ENCODE measurements at regions not wholly inside any gene's neighbourhood (a gene's known extent, or its start where the extent isn't known, plus 50 kb on each side); places are given as distances from the start of the nearest gene placed in this dataset.

DNA sequence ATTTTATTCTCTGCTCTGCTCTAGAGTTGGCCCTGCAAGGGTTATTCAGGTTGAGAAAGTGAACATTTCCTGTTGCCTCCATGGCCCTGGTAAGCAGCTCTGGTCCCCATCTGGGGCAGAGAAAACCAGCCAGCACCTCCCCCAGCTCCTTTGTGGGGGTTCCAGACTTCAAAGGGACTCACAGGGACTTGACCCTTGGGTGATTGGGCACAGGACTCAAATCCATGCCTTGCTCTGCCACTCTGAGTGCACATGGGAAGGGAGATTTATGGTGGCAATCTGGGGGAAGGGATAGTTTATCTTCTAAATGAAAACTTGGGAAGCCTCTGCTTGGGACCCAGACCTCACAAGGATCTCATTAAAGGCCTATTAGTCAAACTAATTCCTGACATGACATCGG lies 212.8 kb downstream of the FOXD2 start:
- H3K36me3 ChIP-seq (ENCODE audit: control insufficient read depth, insufficient read depth, low read length), result no peaks in the 10 kb centered on the region
- H3K4me1 ChIP-seq (ENCODE audit: control insufficient read depth, insufficient read depth, low read length), result no peaks in the 10 kb centered on the region
- no peaks in the 10 kb centered on the region for H3K27me3 ChIP-seq (ENCODE audit: control insufficient read depth, insufficient read depth, low read length)
- no peaks in the 10 kb centered on the region for H3K9me3 ChIP-seq (ENCODE audit: control insufficient read depth, insufficient read depth, low read length)
- H3K27ac ChIP-seq (ENCODE audit: low read depth, low read length), result no peak overlapping the region
- H3K4me3 ChIP-seq (ENCODE audit: low read depth, low read length), result no peak overlapping the region
- H3K9ac ChIP-seq (ENCODE audit: low read depth, low read length), result no peak overlapping the region

DNA sequence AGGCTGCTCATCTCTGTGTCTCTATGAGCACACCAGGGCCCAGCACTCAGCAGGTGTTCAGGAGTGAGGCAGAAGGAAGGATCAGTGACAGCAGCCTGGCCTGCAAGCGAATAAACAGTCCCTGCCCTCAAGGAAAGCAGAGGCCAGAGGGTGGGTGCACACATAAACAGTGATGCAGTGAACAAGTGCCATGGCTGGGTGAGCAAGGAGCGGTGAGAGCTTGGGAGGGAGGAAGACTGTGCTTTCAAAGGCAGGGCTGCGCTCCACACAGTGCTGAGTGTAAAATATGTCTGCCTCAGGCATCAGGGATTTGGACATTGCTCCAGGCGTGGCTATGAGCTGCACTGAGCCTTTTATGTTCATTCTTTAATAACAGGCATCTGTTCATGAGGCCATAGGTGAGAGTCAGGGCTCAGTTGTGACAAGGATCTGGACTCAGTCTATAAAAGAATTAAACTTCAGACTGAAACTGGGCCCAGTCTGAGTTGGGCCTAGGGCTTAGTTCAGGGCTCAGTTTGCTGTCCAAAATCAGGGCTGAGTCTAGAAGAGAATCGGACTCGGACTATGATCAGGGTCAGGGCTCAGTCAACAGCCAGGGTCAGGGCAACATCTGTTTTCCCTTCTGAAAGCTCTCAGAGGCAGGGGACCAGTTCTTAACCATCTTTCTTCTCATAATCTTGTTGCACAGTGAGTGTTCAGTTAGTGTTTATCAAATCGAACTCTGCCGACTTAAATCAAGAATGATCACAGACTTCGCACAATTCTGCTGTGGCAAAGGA lies 213.7 kb downstream of the FOXD2 start:
- Histone ChIP-seq H3K27ac (ENCODE audit: low read depth, low read length) (no peak overlapping the region), H3K27me3 (ENCODE audit: control insufficient read depth, insufficient read depth, low read length) (no peaks in the 10 kb centered on the region), H3K36me3 (ENCODE audit: control insufficient read depth, insufficient read depth, low read length) (no peaks in the 10 kb centered on the region), H3K4me3 (ENCODE audit: low read depth, low read length) (no peak overlapping the region), H3K9ac (ENCODE audit: low read depth, low read length) (no peak overlapping the region), H3K4me1 (ENCODE audit: control insufficient read depth, insufficient read depth, low read length) (no peaks in the 10 kb centered on the region), H3K9me3 (ENCODE audit: control insufficient read depth, insufficient read depth, low read length) (no peaks in the 10 kb centered on the region)

DNA sequence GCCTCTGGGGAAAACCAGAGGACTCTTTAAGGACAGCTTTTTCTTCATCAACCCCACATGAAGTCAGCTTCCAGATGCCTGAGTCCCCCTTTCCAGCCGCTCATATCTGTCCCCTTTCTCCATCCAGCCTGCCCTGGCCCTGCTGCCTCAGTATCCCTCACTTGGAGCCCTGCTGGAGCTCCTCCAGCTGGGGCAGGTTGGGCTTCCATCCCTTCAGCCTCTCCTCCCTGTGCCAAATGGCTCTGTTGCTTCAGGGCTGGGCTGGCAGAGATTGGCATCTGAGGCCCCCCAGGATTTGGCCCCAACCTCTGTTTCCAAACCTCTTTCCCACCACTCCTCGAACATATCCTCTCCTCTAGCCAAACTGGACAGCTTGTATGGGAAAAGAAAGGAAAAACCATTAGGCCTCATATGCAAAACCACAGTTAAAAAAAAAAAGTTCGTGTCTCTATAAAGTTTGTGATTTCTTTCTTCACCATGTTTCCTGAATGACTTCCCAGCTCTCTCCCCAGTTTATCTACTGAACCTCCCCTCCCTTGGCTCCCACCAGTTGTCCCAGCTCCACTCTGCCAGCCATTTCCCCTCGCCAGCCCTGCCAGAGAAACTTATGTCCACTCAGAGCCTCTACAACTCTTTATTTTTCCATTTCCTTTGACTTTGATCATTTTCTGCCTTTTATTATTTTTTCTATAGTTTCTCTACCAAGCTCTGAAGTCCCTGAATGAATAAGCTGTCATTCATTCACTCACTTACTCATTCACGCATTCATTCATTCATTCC lies 217.9 kb downstream of the FOXD2 start:
- H3K27me3 ChIP-seq (ENCODE audit: control insufficient read depth, insufficient read depth, low read length), result peaks cover 21% of the 10 kb centered on the region

DNA sequence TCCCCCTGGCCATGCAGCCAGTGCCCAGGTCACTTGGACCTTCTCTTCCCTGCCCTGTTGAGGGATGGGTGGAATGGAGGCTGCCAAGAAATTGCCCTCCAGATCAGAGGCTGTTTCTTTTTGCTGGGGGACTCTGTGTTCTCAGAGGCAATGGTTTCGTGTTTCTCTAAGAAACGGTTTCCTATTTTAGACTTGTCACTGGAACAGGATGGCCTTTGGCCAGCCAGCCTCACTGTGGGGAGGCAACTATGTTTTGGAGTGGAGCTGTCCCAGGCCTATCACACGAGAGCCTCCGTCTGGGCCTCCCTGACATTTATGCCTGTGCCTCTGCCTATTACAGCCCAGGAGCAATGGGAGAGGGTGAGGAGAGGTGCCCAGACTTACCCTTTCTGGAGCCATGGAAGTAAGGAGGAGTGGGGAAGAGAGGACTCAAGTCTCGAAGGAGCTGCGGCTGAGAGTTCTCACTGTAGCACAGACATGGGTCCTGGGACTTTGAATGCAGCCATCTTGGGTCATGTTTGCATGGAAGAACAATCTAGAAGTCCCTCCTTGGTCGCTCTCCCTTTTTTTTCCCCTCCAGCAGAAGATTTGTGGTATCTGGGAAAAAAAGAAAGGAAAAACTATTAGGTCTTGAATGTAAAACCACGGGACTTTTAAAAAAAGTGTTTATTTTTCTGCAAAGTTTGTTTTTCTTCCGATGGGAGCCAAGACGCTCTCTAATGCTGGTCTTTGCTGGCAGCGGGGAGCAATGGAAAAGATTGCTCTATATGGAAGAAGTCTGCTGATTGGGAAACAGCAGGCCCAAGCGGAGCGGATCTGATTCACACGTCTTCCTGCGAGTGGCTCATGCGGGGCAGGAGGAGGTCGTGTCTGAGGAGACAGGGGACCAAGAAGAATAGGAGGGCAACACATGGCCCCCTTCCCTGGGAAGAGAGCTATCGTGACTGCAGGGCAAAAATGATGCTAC lies 219.2 kb downstream of the FOXD2 start:
- no peaks in the 10 kb centered on the region for H3K4me1 ChIP-seq (ENCODE audit: control insufficient read depth, insufficient read depth, low read length)
- H3K4me3 ChIP-seq (ENCODE audit: low read depth, low read length), result no peak overlapping the region
- peaks cover 21% of the 10 kb centered on the region for H3K27me3 ChIP-seq (ENCODE audit: control insufficient read depth, insufficient read depth, low read length)
- H3K9me3 ChIP-seq (ENCODE audit: control insufficient read depth, insufficient read depth, low read length), result no peaks in the 10 kb centered on the region
- no peak overlapping the region for H3K27ac ChIP-seq (ENCODE audit: low read depth, low read length)
- H3K36me3 ChIP-seq (ENCODE audit: control insufficient read depth, insufficient read depth, low read length), result no peaks in the 10 kb centered on the region
- no peak overlapping the region for H3K9ac ChIP-seq (ENCODE audit: low read depth, low read length)

More for the DNA sequence above, 217.9 kb downstream of the FOXD2 start:
- no peak overlapping the region for H3K9ac ChIP-seq (ENCODE audit: low read depth, low read length)
- no peak overlapping the region for H3K4me3 ChIP-seq (ENCODE audit: low read depth, low read length)
- no peaks in the 10 kb centered on the region for H3K36me3 ChIP-seq (ENCODE audit: control insufficient read depth, insufficient read depth, low read length)
- no peaks in the 10 kb centered on the region for H3K4me1 ChIP-seq (ENCODE audit: control insufficient read depth, insufficient read depth, low read length)
- H3K27ac ChIP-seq (ENCODE audit: low read depth, low read length), result no peak overlapping the region
- no peaks in the 10 kb centered on the region for H3K9me3 ChIP-seq (ENCODE audit: control insufficient read depth, insufficient read depth, low read length)

DNA sequence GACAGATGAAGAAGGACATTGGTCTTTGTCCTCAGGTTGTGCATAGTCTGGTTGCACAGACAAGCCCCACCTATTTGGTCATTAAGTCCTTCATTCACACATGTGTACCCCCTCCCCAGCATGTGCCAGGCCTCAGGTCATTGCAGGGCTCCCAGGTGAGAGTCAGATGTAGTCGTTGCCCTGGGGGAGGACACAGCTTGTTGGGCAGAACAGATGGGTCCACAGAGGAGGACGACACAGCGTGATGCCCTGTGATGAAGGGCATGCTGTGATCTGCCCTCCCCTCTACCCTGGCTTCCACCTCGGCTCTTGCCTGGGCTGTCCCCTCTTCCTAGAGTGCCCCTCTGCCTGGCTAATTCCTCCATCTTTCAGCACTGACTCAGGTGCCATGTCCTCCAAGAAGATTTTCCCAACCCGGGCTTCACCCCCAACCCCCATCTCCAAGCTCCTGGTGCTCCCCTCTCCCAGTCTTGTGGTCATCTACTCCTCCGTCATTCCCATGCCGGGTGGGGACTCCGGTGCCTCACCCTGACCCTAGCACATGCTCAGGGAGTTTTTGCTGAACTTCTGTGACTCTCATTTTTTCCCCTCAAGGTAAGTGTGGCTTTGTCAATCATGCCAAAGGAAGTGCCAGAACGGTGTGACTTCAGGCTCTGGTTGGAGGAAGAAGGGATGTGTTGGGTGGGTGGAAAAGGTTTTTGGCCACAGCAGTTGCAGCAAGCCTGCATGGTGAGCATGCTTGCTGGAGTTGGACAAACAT lies 220.5 kb downstream of the FOXD2 start:
- no peak overlapping the region for H3K27ac ChIP-seq (ENCODE audit: low read depth, low read length)

DNA sequence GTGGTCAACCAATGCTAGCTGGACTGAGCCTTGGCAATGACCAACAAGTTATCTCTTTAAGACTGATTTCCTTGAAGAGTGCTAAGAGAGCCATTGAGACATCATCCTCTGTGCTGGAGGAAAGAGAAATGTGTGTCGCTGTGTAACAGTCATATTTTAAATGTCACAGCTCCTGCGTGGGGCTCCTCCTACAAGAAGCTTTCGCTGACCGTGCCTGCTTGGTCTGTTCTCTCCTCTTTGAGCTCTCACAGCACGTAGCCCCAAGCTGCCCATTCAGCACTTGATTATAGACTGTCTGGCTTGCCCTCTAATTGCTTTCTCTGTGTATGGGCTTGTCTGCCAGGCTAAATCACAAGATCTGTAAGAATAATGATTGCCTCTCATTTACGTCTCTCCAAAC lies 221.3 kb downstream of the FOXD2 start:
- no peaks in the 10 kb centered on the region for H3K4me1 ChIP-seq (ENCODE audit: control insufficient read depth, insufficient read depth, low read length)
- H3K9me3 ChIP-seq (ENCODE audit: control insufficient read depth, insufficient read depth, low read length), result no peaks in the 10 kb centered on the region
- no peak overlapping the region for H3K9ac ChIP-seq (ENCODE audit: low read depth, low read length)
- H3K36me3 ChIP-seq (ENCODE audit: control insufficient read depth, insufficient read depth, low read length), result no peaks in the 10 kb centered on the region
- no peak overlapping the region for H3K27ac ChIP-seq (ENCODE audit: low read depth, low read length)
- H3K4me3 ChIP-seq (ENCODE audit: low read depth, low read length), result no peak overlapping the region
- peaks cover 30% of the 10 kb centered on the region for H3K27me3 ChIP-seq (ENCODE audit: control insufficient read depth, insufficient read depth, low read length)

More for the DNA sequence above, 220.5 kb downstream of the FOXD2 start:
- no peaks in the 10 kb centered on the region for H3K4me1 ChIP-seq (ENCODE audit: control insufficient read depth, insufficient read depth, low read length)
- peaks cover 25% of the 10 kb centered on the region for H3K27me3 ChIP-seq (ENCODE audit: control insufficient read depth, insufficient read depth, low read length)
- H3K9me3 ChIP-seq (ENCODE audit: control insufficient read depth, insufficient read depth, low read length), result no peaks in the 10 kb centered on the region
- no peaks in the 10 kb centered on the region for H3K36me3 ChIP-seq (ENCODE audit: control insufficient read depth, insufficient read depth, low read length)
- H3K9ac ChIP-seq (ENCODE audit: low read depth, low read length), result no peak overlapping the region
- H3K4me3 ChIP-seq (ENCODE audit: low read depth, low read length), result no peak overlapping the region

DNA sequence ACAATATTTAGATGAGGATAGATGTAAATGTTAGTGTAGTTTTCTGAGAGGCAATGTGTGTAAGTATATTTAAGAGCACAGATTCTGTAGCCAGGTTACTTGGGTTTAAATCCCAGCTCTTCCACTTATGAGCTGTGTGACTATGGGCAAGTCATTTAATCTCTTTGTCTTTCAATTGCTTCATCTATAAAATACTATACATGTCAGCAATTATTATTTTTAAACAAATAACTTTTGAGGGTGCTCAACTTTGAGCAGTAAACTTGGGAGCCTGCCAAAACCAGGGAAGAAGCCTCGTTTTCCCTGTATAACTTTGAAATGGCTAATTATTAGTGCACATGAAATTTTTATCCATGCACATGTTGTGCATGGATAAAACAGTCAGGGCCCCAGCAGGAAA lies 222.8 kb downstream of the FOXD2 start:
- H3K4me1 ChIP-seq (ENCODE audit: control insufficient read depth, insufficient read depth, low read length), result no peaks in the 10 kb centered on the region
- no peak overlapping the region for H3K9ac ChIP-seq (ENCODE audit: low read depth, low read length)
- no peak overlapping the region for H3K27ac ChIP-seq (ENCODE audit: low read depth, low read length)
- H3K36me3 ChIP-seq (ENCODE audit: control insufficient read depth, insufficient read depth, low read length), result no peaks in the 10 kb centered on the region
- H3K4me3 ChIP-seq (ENCODE audit: low read depth, low read length), result no peak overlapping the region
- H3K27me3 ChIP-seq (ENCODE audit: control insufficient read depth, insufficient read depth, low read length), result peaks cover 30% of the 10 kb centered on the region
- H3K9me3 ChIP-seq (ENCODE audit: control insufficient read depth, insufficient read depth, low read length), result no peaks in the 10 kb centered on the region

DNA sequence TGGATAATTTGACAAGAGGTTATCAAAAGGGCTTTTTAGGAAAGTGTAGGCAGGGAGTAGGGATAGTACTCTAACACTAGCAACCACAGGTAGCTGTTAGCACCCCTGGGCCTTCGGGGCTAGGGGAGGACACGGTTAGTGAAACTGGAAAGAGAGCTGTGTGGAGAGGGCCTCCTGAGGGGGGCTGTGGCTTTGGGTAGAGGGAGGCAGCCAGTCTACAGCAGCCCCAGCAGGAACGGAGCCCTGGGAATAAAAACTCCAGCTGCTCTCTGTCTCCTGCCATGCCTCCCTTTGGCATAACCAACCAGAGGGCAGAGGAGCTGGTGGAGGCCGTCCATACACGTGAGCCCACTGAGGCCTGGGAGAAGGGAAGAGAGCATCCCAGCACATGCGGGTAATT lies 223.2 kb downstream of the FOXD2 start:
- Histone ChIP-seq H3K27me3 (ENCODE audit: control insufficient read depth, insufficient read depth, low read length) (peaks cover 30% of the 10 kb centered on the region), H3K27ac (ENCODE audit: low read depth, low read length) (no peak overlapping the region), H3K9me3 (ENCODE audit: control insufficient read depth, insufficient read depth, low read length) (no peaks in the 10 kb centered on the region), H3K36me3 (ENCODE audit: control insufficient read depth, insufficient read depth, low read length) (no peaks in the 10 kb centered on the region), H3K9ac (ENCODE audit: low read depth, low read length) (no peak overlapping the region), H3K4me3 (ENCODE audit: low read depth, low read length) (no peak overlapping the region), H3K4me1 (ENCODE audit: control insufficient read depth, insufficient read depth, low read length) (no peaks in the 10 kb centered on the region)

DNA sequence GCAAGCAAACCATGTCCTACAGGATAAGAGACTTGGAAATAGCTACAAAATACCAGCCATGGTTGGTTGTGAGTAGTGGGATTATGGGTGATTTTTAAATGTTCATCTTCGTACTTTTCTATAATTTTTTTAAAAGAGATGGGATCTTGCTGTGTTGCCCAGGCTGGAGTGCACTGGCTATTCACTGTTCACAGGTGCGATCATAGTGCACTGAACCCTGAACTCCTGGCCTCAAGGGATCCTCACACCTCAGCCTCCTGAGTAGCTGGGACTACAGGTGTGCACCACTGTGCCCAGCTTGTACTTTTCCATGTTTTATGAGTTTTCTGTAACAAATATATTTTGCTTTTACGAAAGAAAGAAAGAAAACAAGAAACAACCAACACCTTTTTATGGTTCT lies 224.2 kb downstream of the FOXD2 start:
- Histone ChIP-seq H3K36me3 (ENCODE audit: control insufficient read depth, insufficient read depth, low read length) (no peaks in the 10 kb centered on the region), H3K9ac (ENCODE audit: low read depth, low read length) (no peak overlapping the region)

DNA sequence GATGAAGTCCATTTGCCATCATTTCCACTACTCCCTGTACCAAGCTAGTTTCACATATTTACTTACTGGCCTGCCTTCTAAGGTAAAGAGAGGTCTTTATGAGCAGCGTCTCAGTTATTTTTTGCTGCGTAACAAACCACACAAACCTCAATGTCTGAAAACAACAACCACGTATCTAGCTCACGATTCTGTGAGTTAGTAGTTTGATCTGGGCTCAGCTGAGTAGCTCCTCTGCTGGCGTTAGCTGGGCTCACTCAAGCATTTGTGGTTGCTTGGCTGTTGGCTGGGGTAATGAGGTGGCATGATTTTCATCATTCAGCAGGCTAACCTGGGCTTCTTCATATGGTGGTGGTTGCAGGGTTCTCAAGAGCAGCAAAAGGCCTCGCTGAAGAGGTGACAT lies 225.4 kb downstream of the FOXD2 start:
- Histone ChIP-seq H3K4me3 (ENCODE audit: low read depth, low read length) (no peak overlapping the region), H3K9ac (ENCODE audit: low read depth, low read length) (no peak overlapping the region), H3K27me3 (ENCODE audit: control insufficient read depth, insufficient read depth, low read length) (peaks cover 30% of the 10 kb centered on the region), H3K4me1 (ENCODE audit: control insufficient read depth, insufficient read depth, low read length) (no peaks in the 10 kb centered on the region), H3K36me3 (ENCODE audit: control insufficient read depth, insufficient read depth, low read length) (no peaks in the 10 kb centered on the region), H3K9me3 (ENCODE audit: control insufficient read depth, insufficient read depth, low read length) (no peaks in the 10 kb centered on the region), H3K27ac (ENCODE audit: low read depth, low read length) (no peak overlapping the region)

More for the DNA sequence above, 224.2 kb downstream of the FOXD2 start:
- peaks cover 30% of the 10 kb centered on the region for H3K27me3 ChIP-seq (ENCODE audit: control insufficient read depth, insufficient read depth, low read length)
- H3K4me1 ChIP-seq (ENCODE audit: control insufficient read depth, insufficient read depth, low read length), result no peaks in the 10 kb centered on the region
- H3K27ac ChIP-seq (ENCODE audit: low read depth, low read length), result no peak overlapping the region
- no peaks in the 10 kb centered on the region for H3K9me3 ChIP-seq (ENCODE audit: control insufficient read depth, insufficient read depth, low read length)
- H3K4me3 ChIP-seq (ENCODE audit: low read depth, low read length), result no peak overlapping the region

Data from HUES48 (cell line).